ENCODE measurements at regions not wholly inside any gene's neighbourhood (a gene's known extent, or its start where the extent isn't known, plus 50 kb on each side); places are given as distances from the start of the nearest gene placed in this dataset.

DNA sequence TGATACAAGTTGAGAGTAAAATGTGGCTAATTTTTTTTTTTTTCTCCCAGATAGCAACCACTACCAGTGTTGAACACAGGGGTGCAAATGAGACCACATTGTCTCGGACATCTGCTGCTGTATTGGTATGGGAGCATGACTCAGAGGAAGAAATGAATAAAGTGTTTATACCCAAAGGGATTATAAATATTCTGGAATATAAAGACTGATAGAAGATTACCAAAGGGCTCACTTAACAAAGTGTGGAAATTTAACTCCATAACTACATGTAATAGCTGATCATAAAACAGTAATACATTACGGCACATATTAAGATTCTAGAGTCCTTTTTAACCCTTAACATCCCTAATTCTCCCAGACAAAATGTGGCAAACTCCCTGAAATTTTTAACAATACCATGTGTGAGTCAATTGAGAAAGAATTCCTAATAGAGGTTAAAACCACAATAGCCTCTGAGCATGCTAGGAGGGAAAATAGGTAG is 1023.0 kb upstream of the ACVR2A start:
- intact Hi-C loops (cut with micrococcal nuclease) = no loop called here
- H3K27me3 Mint-ChIP-seq (ENCODE audit: insufficient read depth) = no peaks in the 10 kb centered on the region
- no peaks in the 10 kb centered on the region for H3K4me1 Mint-ChIP-seq (ENCODE audit: low read depth)
- H3K27ac Mint-ChIP-seq = no peak overlapping the region
- no peak overlapping the region for H3K4me3 Mint-ChIP-seq
- no peak for DNase-seq (ENCODE audit: low spot score)
- H3K9me3 Mint-ChIP-seq = no peaks in the 10 kb centered on the region
- no peaks in the 10 kb centered on the region for H3K36me3 Mint-ChIP-seq (ENCODE audit: low read depth)

DNA sequence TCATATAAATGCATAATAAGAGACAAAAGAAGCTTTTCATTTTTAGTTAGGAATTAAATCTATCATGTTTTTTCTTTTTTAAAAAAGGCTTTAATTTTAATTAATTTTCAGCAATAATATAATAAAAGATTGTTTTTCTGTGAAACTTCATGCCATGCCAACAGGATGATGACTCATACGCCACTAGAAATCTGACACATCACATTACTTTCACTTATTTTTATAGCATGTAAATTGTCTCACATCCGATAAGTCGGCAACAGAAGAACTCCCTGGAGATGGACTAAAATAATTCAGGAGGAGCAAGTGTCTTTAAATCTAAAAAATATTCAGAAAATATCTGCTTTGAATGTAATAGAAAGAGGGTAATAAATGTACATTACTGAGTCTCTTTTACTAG is 1024.2 kb upstream of the ACVR2A start:
- Mint-ChIP-seq H3K27me3 (ENCODE audit: insufficient read depth) (peaks cover 2% of the 10 kb centered on the region), H3K36me3 (ENCODE audit: low read depth) (no peaks in the 10 kb centered on the region), H3K4me1 (ENCODE audit: low read depth) (no peaks in the 10 kb centered on the region), H3K27ac (no peak overlapping the region), H3K9me3 (no peaks in the 10 kb centered on the region), H3K4me3 (no peak overlapping the region)
- intact Hi-C loops (cut with micrococcal nuclease) = no loop called here
- DNase-seq (ENCODE audit: low spot score) = no peak

GRCh38 chr2:146818122-146818521 is 1026.7 kb upstream of the ACVR2A start:
- H3K27ac Mint-ChIP-seq = no peak overlapping the region
- peaks cover 2% of the 10 kb centered on the region for H3K27me3 Mint-ChIP-seq (ENCODE audit: insufficient read depth)
- DNase-seq (ENCODE audit: low spot score) = no peak
- no peaks in the 10 kb centered on the region for H3K36me3 Mint-ChIP-seq (ENCODE audit: low read depth)
- no peaks in the 10 kb centered on the region for H3K4me1 Mint-ChIP-seq (ENCODE audit: low read depth)
- intact Hi-C loops (cut with micrococcal nuclease) = no loop called here
- H3K9me3 Mint-ChIP-seq = no peaks in the 10 kb centered on the region
- H3K4me3 Mint-ChIP-seq = no peak overlapping the region

DNA sequence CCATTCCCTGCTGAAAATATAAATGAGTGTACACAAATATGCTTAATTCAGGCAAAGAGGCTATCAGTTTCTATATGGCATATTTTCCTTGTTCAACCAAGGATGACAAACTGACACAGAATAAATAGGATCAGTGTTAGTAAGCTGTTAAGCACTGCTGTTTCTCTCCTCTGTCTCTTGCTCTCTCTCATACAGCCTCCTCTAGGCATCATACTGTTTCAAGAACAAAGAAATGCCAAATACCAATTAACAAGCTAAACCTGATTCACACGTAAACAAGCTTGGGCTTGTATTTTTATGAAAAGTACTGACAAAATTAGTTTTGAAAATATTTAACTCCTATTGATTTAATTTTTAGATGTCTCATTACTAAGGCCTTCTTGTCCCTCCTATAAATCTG is 1027.2 kb upstream of the ACVR2A start:
- Mint-ChIP-seq H3K4me1 (ENCODE audit: low read depth) (no peaks in the 10 kb centered on the region), H3K27ac (no peak overlapping the region), H3K27me3 (ENCODE audit: insufficient read depth) (peaks cover 2% of the 10 kb centered on the region), H3K9me3 (no peaks in the 10 kb centered on the region), H3K4me3 (no peak overlapping the region), H3K36me3 (ENCODE audit: low read depth) (no peaks in the 10 kb centered on the region)
- no peak for DNase-seq (ENCODE audit: low spot score)
- intact Hi-C loops (cut with micrococcal nuclease) = no loop called here

DNA sequence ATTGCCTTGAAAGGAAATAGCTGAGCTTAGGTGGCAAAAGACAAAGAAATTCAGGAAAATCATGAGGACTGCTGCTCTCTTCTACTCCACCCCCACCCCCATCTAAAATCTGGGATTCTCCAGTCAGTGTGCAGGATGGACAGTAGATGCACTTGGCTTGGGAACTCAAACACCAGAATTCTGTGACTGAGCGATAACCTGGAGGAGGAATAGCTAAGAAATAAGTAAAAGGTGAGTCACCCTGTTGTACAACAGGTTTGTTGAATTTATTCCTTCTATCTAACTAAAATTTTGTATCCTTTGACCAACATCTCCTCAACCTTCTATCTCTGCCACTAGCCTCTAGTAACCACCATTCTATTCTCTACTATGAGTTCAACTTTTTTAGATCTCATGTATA is 1029.9 kb upstream of the ACVR2A start:
- peaks cover 2% of the 10 kb centered on the region for H3K27me3 Mint-ChIP-seq (ENCODE audit: insufficient read depth)

DNA sequence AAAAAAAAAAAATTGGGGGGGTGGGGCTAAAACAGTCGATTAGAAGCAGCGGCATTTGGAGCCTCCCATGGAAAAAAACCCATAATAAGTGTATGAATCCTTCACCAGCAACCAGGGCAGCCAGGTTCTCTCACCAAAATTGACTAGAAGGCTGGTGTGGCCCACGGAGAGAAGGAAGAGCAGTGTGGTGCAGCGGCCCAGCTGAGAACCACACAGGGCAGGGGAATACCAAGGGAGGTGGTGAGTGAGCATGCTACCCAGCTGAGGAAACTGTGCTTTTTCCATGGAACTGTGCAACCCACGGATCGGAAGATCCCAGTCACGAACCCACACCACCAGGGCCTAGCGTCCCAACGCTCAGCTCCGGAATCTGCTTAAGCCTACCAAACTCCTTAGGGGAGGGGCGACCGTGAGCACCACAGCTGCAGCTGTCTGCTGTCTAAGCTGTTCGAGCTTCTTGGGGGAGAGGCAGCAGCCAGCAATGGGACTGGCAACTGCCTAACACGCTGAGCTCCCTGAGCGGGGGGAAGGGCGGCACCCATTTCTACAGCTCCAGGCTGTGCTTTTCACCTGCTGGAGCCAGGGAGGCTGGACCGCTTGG is 1037.2 kb upstream of the ACVR2A start:
- H3K27me3 Mint-ChIP-seq (ENCODE audit: insufficient read depth) = peaks cover 1% of the 10 kb centered on the region
- H3K9me3 Mint-ChIP-seq = peaks cover 4% of the 10 kb centered on the region
- DNase-seq (ENCODE audit: low spot score) = no peak
- intact Hi-C loops (cut with micrococcal nuclease) = no loop called here
- H3K4me3 Mint-ChIP-seq = no peak overlapping the region
- no peaks in the 10 kb centered on the region for H3K36me3 Mint-ChIP-seq (ENCODE audit: low read depth)
- H3K27ac Mint-ChIP-seq = no peak overlapping the region
- no peaks in the 10 kb centered on the region for H3K4me1 Mint-ChIP-seq (ENCODE audit: low read depth)

More for the DNA sequence above, 1029.9 kb upstream of the ACVR2A start:
- Mint-ChIP-seq H3K9me3 (peaks cover 4% of the 10 kb centered on the region), H3K36me3 (ENCODE audit: low read depth) (no peaks in the 10 kb centered on the region), H3K27ac (no peak overlapping the region), H3K4me1 (ENCODE audit: low read depth) (no peaks in the 10 kb centered on the region), H3K4me3 (no peak overlapping the region)
- intact Hi-C loops (cut with micrococcal nuclease) = no loop called here
- DNase-seq (ENCODE audit: low spot score) = no peak

DNA sequence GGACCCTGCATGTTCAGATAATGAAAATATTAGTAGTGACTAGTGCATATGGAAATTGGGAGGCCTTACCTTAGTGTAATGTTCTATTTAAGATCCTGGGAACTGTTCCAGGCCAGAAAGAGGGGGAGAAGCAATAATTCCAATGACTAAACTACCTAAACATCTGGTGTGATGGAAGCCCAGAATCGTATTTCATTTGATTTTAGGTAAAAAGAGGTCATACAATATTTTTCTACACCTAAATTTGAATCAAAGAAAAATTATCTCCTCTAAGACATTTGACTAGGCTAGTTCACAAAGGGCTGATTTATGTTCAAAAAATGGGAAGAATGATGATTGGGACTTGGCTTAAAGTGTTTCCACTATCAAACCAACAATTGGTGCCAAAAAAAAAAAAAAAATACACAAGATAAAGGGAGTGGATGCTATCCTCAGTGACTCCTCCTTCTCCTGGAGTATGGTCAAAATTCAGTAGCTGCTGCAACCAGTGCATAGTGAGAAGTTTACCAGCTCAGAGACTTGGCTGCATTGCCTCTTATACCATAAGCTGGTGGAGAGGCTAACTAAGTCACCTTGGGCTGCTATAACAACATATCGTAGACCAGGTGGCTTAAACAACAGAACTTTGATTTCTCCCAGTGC is 1038.3 kb upstream of the ACVR2A start:
- no peak overlapping the region for H3K27ac Mint-ChIP-seq
- H3K4me1 Mint-ChIP-seq (ENCODE audit: low read depth) = no peaks in the 10 kb centered on the region
- DNase-seq (ENCODE audit: low spot score) = no peak
- intact Hi-C loops (cut with micrococcal nuclease) = no loop called here
- H3K36me3 Mint-ChIP-seq (ENCODE audit: low read depth) = no peaks in the 10 kb centered on the region
- H3K4me3 Mint-ChIP-seq = no peak overlapping the region
- peaks cover 4% of the 10 kb centered on the region for H3K9me3 Mint-ChIP-seq
- H3K27me3 Mint-ChIP-seq (ENCODE audit: insufficient read depth) = peaks cover 1% of the 10 kb centered on the region

- no peak for DNase-seq (ENCODE audit: low spot score)
- no peaks in the 10 kb centered on the region for H3K4me1 Mint-ChIP-seq (ENCODE audit: low read depth)
- no peaks in the 10 kb centered on the region for H3K9me3 Mint-ChIP-seq
- no peak overlapping the region for H3K27ac Mint-ChIP-seq
- H3K27me3 Mint-ChIP-seq (ENCODE audit: insufficient read depth) = peaks cover 1% of the 10 kb centered on the region
- H3K4me3 Mint-ChIP-seq = no peak overlapping the region
- no peaks in the 10 kb centered on the region for H3K36me3 Mint-ChIP-seq (ENCODE audit: low read depth)
- intact Hi-C loops (cut with micrococcal nuclease) = no loop called here
Measured at GRCh38 chr2:146804288-146804687, 1040.5 kb upstream of the ACVR2A start.

- no peak for DNase-seq (ENCODE audit: low spot score)
- H3K9me3 Mint-ChIP-seq = no peaks in the 10 kb centered on the region
- H3K4me1 Mint-ChIP-seq (ENCODE audit: low read depth) = no peaks in the 10 kb centered on the region
- H3K4me3 Mint-ChIP-seq = no peak overlapping the region
- H3K27ac Mint-ChIP-seq = no peak overlapping the region
- H3K27me3 Mint-ChIP-seq (ENCODE audit: insufficient read depth) = no peaks in the 10 kb centered on the region
- no peaks in the 10 kb centered on the region for H3K36me3 Mint-ChIP-seq (ENCODE audit: low read depth)
- intact Hi-C loops (cut with micrococcal nuclease) = no loop called here
Measured at GRCh38 chr2:146801886-146802285, 1042.9 kb upstream of the ACVR2A start.

- no peaks in the 10 kb centered on the region for H3K27me3 Mint-ChIP-seq (ENCODE audit: insufficient read depth)
- H3K27ac Mint-ChIP-seq = no peak overlapping the region
- no peak overlapping the region for H3K4me3 Mint-ChIP-seq
- no peak for DNase-seq (ENCODE audit: low spot score)
- no peaks in the 10 kb centered on the region for H3K4me1 Mint-ChIP-seq (ENCODE audit: low read depth)
- peaks cover 16% of the 10 kb centered on the region for H3K9me3 Mint-ChIP-seq
- intact Hi-C loops (cut with micrococcal nuclease) = no loop called here
- no peaks in the 10 kb centered on the region for H3K36me3 Mint-ChIP-seq (ENCODE audit: low read depth)
Measured at GRCh38 chr2:146786396-146786795, 1058.4 kb upstream of the ACVR2A start.

- Mint-ChIP-seq H3K9me3 (peaks cover 16% of the 10 kb centered on the region), H3K36me3 (ENCODE audit: low read depth) (no peaks in the 10 kb centered on the region), H3K4me1 (ENCODE audit: low read depth) (no peaks in the 10 kb centered on the region), H3K27ac (no peak overlapping the region), H3K27me3 (ENCODE audit: insufficient read depth) (no peaks in the 10 kb centered on the region), H3K4me3 (no peak overlapping the region)
- intact Hi-C loops (cut with micrococcal nuclease) = no loop called here
- DNase-seq (ENCODE audit: low spot score) = no peak
Measured at GRCh38 chr2:146785101-146785500, 1059.7 kb upstream of the ACVR2A start.

GRCh38 chr2:146784602-146785001 is 1060.2 kb upstream of the ACVR2A start:
- H3K27me3 Mint-ChIP-seq (ENCODE audit: insufficient read depth) = no peaks in the 10 kb centered on the region
- H3K27ac Mint-ChIP-seq = no peak overlapping the region
- DNase-seq (ENCODE audit: low spot score) = no peak
- peaks cover 12% of the 10 kb centered on the region for H3K9me3 Mint-ChIP-seq
- intact Hi-C loops (cut with micrococcal nuclease) = no loop called here
- H3K36me3 Mint-ChIP-seq (ENCODE audit: low read depth) = no peaks in the 10 kb centered on the region
- H3K4me1 Mint-ChIP-seq (ENCODE audit: low read depth) = no peaks in the 10 kb centered on the region
- H3K4me3 Mint-ChIP-seq = no peak overlapping the region

DNA sequence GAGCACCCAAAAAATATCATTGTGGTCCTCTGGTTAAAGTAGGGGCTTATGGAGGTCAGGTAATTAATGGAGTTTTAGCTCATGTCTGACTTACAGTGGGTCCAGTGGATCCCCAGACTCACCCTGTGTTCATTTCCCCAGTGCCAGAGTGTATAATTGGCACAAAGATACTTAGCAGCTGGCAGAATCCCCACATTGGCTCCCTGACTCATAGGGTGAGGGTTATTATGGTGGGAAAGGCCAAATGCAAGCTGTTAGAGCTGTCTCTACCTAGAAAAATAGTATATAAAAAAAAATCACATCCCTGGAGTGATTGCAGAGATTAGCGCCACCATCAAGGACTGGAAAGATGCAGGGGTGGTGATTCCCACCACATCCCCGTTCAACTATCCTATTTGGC is 1067.6 kb upstream of the ACVR2A start:
- H3K9me3 Mint-ChIP-seq = no peaks in the 10 kb centered on the region
- intact Hi-C loops (cut with micrococcal nuclease) = no loop called here
- no peaks in the 10 kb centered on the region for H3K4me1 Mint-ChIP-seq (ENCODE audit: low read depth)
- no peaks in the 10 kb centered on the region for H3K27me3 Mint-ChIP-seq (ENCODE audit: insufficient read depth)
- H3K4me3 Mint-ChIP-seq = no peak overlapping the region
- DNase-seq (ENCODE audit: low spot score) = no peak
- no peaks in the 10 kb centered on the region for H3K36me3 Mint-ChIP-seq (ENCODE audit: low read depth)
- H3K27ac Mint-ChIP-seq = no peak overlapping the region

DNA sequence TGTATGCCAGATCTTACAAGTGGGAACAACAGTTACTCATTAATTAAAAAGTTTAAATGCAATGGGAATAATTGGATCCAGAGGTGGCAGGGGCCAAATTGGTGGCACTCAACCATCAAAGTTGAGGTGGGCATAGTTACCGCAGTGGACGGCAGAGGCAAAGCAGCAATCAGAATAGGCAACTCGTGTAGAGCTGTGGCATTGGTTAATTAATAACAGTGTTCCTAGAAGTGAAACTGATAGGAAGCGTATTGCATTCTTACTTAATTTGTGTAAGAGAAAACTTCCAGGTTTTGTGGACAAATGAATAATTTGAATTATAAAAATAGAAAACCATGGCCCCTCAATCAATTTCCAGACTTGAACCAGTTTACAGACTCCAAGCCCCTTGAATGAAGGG is 1068.2 kb upstream of the ACVR2A start:
- no peak overlapping the region for H3K4me3 Mint-ChIP-seq
- H3K27ac Mint-ChIP-seq = no peak overlapping the region
- intact Hi-C loops (cut with micrococcal nuclease) = no loop called here

More for the DNA sequence above, 1068.2 kb upstream of the ACVR2A start:
- no peaks in the 10 kb centered on the region for H3K27me3 Mint-ChIP-seq (ENCODE audit: insufficient read depth)
- no peaks in the 10 kb centered on the region for H3K9me3 Mint-ChIP-seq
- H3K36me3 Mint-ChIP-seq (ENCODE audit: low read depth) = no peaks in the 10 kb centered on the region
- DNase-seq (ENCODE audit: low spot score) = no peak
- no peaks in the 10 kb centered on the region for H3K4me1 Mint-ChIP-seq (ENCODE audit: low read depth)

Measured in activated T-helper 1 cell treated with anti-CD3 and anti-CD28 coated beads, Interleukin-12 subunit alpha, Interleukin-12 subunit beta, Interleukin-2, Interleukin-4 antibody, amounts not matched to agents 30 ng/mL and 10 ng/mL and 1 ng/mL, durations not matched to agents 14 hours and 24 hours and 36 hours (primary cell).